PC-3 (cell line): ENCODE measurements at regions not wholly inside any gene's neighbourhood (a gene's known extent, or its start where the extent isn't known, plus 50 kb on each side); places are given as distances from the start of the nearest gene placed in this dataset.

Experiments
- CTCF ChIP-seq: fragments of 300-600 bp; sonication (generic); conservative IDR thresholded peaks from 2 replicates; pipeline ENCODE4 v1.5.1; 2017; ENCODE audit warnings: antibody characterized with exemption, low read depth, mild to moderate bottlenecking, low read length
- EZH2 ChIP-seq: fragments of 300-600 bp; sonication (generic); IDR thresholded peaks from one replicate; pipeline ENCODE4 v1.6.1; 2017; ENCODE audit warnings: antibody characterized with exemption, mild to moderate bottlenecking, low read length; ENCODE audit not compliant: unreplicated experiment
- EZH2phosphoT487 ChIP-seq: fragments of 300-600 bp; sonication (generic); IDR thresholded peaks from 2 replicates; pipeline ENCODE4 v1.6.1; 2018; ENCODE audit warnings: mild to moderate bottlenecking, antibody characterized with exemption, low read length, borderline replicate concordance

DNA sequence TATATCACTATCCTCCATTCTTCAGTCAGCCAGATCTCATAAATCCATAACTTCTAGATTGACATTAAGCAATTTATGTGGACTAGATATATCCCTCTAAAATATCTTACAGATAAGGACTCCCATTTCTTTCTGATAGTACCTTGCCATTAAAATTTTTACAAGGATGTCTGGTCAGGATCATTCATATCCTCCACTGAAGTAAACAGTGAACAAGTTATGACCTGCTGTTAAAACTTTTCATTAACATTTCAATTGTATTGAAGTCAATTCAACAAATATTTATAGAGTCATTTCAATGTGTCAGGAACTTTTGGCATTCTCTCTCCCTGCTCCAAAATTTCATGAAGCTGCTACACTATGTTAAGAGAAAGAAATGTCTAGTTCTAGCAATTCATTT, 1159.6 kb downstream of the CDH12 start:
- no peak for TF ChIP-seq CTCF
- no peak for TF ChIP-seq EZH2phosphoT487
- TF ChIP-seq EZH2 = no peak
